Erythroblast (primary cell): ENCODE measurements at regions not wholly inside any gene's neighbourhood (a gene's known extent, or its start where the extent isn't known, plus 50 kb on each side); places are given as distances from the start of the nearest gene placed in this dataset.

Source experiments
- GATA1 ChIP-seq: IDR thresholded peaks from 2 replicates; pipeline ENCODE4 v1.6.1; 2011; ENCODE audit warnings: low read depth, mild to moderate bottlenecking, control low read depth, low read length, moderate library complexity
- POLR2A ChIP-seq: IDR thresholded peaks from 2 replicates; pipeline ENCODE4 v1.6.1; 2011; ENCODE audit warnings: mild to moderate bottlenecking, low read length

DNA sequence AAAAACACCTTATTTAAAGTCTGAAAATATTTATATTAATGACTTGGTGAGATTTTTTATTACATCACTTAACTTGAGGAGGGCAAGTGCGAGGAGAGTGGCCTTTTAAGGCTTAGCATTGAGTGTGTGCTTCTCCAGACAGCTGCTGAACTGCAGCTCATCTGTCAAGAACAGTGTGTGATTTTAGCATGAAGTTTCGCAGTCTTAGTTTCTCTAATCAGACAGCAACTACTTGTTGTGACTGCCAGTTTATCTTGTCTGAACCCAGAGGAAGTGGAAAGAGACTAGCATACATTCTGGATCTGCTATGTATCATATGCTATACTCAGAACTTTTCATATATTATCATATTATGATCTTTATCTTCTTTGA, 291.7 kb upstream of the ROPN1 start:
- no peak for TF ChIP-seq POLR2A
- no peak for TF ChIP-seq GATA1
